ENCODE measurements at regions not wholly inside any gene's neighbourhood (a gene's known extent, or its start where the extent isn't known, plus 50 kb on each side); places are given as distances from the start of the nearest gene placed in this dataset.
"Not testable (repeated sequence)": the region's sequence is repeated elsewhere in the genome, so short reads cannot be mapped to it uniquely, and the experiment has no call there.

DNA sequence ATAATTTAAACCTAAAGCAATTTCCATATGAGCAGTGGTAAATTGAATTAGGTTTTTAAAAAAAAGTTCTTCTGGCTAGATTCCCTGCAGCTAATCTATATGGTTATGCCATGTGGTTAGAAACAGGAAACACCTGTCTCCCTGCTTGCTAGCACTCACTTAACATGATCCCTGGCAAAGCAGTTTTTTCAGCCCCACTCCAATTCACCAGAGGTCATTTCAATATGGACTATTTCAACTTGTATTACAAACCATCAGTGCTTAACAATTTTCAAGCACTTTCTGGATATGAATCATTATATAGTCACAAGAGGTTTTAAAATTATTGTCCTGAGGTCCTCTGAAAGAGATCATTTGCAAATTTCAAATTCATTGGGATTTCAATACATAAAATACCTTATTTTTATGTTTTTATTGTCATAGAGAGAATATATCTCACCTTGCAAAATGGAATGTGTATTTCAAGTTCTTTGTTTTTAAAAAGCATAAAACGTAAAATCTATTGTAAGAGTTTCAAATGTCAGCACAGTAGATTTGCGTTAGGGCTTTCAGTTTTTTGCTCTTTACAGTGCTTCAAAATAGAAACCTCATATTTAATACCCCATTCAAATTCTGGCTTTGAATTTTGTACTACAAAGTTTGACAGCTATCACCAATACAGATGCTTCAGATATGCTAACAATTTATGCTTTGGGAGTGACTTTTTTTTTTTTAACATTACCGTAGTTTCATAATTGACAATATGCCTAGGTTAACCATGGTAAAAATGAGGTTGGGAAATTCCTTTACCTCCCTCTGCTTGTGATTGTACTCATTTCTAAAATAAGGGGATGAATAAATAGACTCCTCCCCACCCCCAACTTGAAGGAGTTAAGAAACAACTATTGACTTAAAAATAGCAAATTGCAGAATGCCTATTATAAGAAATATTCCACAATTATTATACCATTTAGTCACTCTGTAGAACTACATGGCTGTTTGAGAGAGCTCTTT lies 117.5 kb upstream of the HGF start:
- peak; percentile 9 for DNase-seq (ENCODE audit: low spot score)

- no peak for DNase-seq (ENCODE audit: low spot score)
These were observed 116.4 kb upstream of the HGF start for GRCh38 chr7:81886211-81886764.

GRCh38 chr7:81884817-81885216 lies 115.0 kb upstream of the HGF start:
- no peak for DNase-seq (ENCODE audit: low spot score)

GRCh38 chr7:81883801-81884393 lies 114.0 kb upstream of the HGF start:
- DNase-seq (ENCODE audit: low spot score): no peak

GRCh38 chr7:81882086-81882485 lies 112.2 kb upstream of the HGF start:
- no peak for DNase-seq (ENCODE audit: low spot score)

- no peak for DNase-seq (ENCODE audit: low spot score)
These were observed 108.0 kb upstream of the HGF start for GRCh38 chr7:81877890-81878289.

DNA sequence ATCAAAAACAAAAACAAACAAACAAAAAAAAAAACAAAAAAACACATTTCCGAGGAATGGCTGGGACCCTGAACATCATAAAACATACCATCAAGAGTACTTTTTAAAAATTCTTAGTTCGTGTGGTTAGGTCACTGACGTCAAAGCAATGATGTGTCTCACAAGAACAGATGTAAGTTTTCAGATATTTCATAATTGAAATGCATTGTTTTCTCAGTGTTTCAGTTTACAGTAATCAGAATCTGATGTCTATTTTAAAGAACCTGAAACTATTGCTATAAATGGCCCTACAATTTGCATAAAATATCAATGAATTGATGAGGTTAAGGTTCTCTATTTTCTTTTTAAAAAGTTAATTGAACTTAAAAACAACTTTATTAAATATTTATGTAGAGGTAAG lies 103.7 kb upstream of the HGF start:
- no peak for DNase-seq (ENCODE audit: low spot score)

DNA sequence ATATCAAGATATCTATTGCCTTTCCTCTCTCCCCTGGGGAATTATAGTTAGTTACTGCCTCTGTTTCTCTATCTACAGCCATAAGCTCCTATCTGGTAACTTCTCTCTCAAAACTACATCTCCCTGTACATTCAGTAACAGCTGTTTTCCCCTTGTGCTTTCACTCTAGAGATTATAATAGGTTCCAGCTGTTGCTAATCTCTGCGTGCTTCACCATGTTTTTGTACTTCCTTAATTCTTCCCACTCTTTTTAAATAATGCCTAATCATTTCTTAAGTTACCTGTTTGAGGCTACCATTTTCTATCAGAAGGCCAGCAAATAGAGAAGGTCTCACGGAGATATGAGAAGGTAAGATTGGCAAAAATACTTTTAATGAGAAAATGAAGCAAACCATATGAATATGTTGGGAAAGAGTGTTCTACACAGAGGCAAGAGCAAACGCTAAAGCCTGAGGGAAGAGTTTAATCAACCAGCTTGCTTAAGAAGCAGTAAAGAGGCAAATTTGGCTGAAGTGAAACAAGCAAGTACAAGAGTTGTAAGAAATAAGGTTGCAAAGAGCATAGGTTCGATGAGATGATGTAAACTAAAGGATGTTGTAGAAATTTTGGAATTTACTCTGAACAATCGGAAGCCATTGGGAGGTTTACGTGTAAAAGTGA lies 101.9 kb upstream of the HGF start:
- DNase-seq (ENCODE audit: low spot score): no peak

DNA sequence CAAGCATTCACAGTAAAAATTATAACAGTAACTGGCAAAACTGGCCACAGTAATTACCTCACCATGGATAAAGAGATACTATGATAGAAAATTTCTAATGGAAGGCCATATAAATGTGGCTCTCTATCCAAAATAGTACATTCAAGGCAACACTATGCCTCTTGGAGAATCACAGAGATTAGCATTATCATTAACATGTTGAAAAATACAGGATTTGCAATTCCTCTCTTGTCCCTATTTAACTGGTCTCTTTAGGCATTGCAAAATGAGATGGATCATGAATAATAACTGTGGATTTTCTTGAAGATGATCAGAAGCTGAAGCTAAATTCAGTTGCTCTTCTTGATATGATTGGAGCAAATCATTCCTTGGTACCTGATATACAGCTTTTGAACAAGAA lies 100.8 kb upstream of the HGF start:
- no peak for DNase-seq (ENCODE audit: low spot score)

DNA sequence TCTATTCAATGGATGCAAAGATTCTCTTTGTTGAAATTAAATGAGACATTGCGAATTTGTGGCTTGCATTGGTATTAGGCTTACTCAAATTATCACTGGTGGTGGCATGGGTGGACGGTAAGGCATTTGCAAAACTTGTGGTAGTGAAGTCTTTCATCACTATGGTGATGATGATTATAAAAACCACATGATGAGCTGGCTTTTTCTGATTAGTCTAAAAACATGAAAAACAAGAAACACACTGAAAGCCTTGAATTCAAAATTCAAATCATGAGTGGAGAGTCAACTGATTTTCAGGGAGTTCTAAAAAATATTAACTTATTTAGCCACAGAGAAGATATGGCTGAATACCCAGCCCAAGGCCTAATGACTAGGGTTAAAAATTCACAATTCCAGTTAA lies 99.8 kb upstream of the HGF start:
- DNase-seq (ENCODE audit: low spot score): no peak

GRCh38 chr7:81865754-81866153 lies 95.9 kb upstream of the HGF start:
- no peak for DNase-seq (ENCODE audit: low spot score)

- DNase-seq (ENCODE audit: low spot score): no peak
These were observed 89.6 kb upstream of the HGF start for GRCh38 chr7:81859433-81859832.

DNA sequence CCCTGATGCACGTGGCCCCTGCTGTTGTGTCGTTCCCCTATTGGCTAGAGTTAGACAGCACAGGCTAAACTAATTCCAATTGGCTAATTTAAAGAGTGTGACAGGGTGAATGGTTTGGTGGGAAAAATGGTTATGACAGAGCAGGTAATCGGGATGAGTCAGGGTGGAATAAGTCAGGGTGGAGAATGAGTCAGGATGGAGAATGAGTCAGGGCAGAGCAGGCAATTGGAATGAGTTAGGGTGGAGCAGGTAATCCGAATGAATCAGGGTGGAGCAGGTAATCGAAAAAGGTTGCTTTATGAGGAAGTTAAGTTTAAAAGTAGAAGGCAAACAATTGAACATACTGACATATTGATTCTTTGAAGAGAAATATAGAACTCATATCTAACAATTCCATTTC lies 89.0 kb upstream of the HGF start:
- peak; percentile 70 for DNase-seq (ENCODE audit: low spot score)

DNA sequence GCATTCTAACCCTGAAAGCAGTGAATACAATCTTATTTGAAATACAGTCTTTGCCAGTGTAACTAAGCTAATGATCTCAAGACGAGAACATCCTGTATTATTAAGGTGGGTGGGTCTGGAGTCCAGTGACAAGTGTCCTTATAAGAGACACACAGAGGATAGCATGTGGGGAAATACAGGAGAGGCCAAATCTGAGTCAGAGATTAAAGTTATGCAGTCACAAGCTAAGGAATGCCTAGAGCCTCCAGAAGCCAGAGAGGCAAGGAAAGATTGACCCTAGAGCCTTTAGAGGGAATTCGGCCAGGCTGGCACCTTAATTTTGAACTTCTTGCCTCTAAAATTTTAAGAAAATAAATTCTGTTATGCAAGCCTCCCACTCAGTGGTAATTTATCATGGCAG lies 87.5 kb upstream of the HGF start:
- peak; percentile 17 for DNase-seq (ENCODE audit: low spot score)

DNA sequence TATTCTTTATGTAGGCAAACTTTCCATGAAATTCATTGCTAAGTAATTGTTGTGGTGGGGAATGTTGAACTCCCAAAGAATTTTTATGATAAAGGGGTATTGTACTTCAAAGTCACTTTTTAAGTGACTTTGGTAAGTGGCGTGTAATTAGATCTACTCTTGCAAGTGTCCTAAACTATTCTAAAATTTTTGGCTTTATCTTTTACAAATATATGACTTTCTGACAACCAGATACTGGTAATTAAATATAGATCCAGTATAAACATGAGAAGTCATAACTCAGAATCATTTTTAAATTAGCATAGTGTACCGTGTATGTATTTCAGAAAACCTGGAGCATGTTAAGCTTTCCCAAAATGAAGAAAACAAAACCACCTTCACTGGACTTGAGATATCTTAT lies 84.7 kb upstream of the HGF start:
- DNase-seq (ENCODE audit: low spot score): no peak

- DNase-seq (ENCODE audit: low spot score): no peak
These were observed 82.9 kb upstream of the HGF start for GRCh38 chr7:81852701-81853100.

GRCh38 chr7:81851413-81851812 lies 81.6 kb upstream of the HGF start:
- DNase-seq (ENCODE audit: low spot score): no peak

- peak; percentile 58 for DNase-seq (ENCODE audit: low spot score)
These were observed 76.6 kb upstream of the HGF start for GRCh38 chr7:81846398-81846797.

GRCh38 chr7:81845744-81846241 lies 75.9 kb upstream of the HGF start:
- no peak for DNase-seq (ENCODE audit: low spot score)

DNA sequence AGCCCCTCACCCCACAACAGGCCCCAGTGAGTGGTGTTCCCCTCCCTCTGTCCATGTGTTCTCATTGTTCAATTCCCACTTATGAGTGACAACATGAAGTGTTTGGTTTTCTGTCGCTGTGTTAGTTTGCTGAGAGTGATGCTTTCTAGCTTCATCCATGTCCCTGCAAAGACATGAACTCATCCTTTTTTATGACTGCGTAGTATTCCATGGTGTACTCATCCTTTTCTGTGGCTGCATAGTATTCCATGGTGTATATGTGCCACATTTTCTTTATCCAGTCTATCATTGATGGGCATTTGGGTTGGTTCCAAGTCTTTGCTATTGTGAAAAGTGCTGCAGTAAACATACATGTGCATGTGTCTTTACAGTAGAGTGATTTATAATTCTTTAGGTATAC lies 73.8 kb upstream of the HGF start:
- not testable (repeated sequence) for DNase-seq (ENCODE audit: low spot score)

DNA sequence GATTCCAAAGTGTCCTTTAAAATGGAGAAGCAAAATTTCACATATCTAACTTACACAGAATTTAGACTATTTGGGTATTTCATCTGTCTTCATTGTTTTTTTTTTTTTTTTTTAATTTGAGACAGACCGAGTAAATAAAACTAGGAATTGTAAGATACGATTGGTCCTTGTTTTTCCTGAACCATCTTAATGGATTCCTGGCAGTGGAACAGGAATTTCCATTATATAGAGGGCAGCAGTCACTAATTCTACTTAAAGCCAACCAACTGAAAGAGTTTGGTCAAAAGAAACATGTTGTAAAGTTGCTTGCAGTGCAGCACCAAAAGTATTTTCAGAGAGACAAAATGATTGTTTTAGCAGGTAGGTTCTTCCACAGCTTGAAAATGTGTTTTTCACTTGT lies 72.5 kb upstream of the HGF start:
- no peak for DNase-seq (ENCODE audit: low spot score)

- no peak for DNase-seq (ENCODE audit: low spot score)
These were observed 70.0 kb upstream of the HGF start for GRCh38 chr7:81839708-81840369.
